ENCODE measurements at regions not wholly inside any gene's neighbourhood (a gene's known extent, or its start where the extent isn't known, plus 50 kb on each side); places are given as distances from the start of the nearest gene placed in this dataset.

GRCh38 chr5:3535414-3536211, 60.0 kb upstream of the IRX1 start (continued):
- TF ChIP-seq E2F6 (IDR thresholded peaks at IDR 0.05; ENCODE audit: borderline replicate concordance in 1 of 2, extremely low read depth in 1 of 2, insufficient read depth in 1 of 2, insufficient read length in 1 of 2, low read depth in 1 of 2, low read length in 1 of 2, poor library complexity in 1 of 2, severe bottlenecking in 1 of 2), result peak; percentile 63 to 76
- no peak for TF ChIP-seq TSHZ1 (CRISPR knock-in tag; IDR thresholded peaks at IDR 0.05)
- TF ChIP-seq ZFX (CRISPR knock-in tag; IDR thresholded peaks at IDR 0.05), result peak; percentile 39
- TF ChIP-seq POLR2G (IDR thresholded peaks at IDR 0.05; ENCODE audit: low read depth, low read length), result peak; percentile 61
- no peak for TF ChIP-seq NONO (IDR thresholded peaks at IDR 0.05; ENCODE audit: low read depth in 2 of 2, low read length in 1 of 2)
- no peak for TF ChIP-seq PRDM10 (IDR thresholded peaks at IDR 0.05; ENCODE audit: partially characterized antibody)
- no peak for TF ChIP-seq E2F4 (CRISPR knock-in tag; IDR thresholded peaks at IDR 0.05; ENCODE audit: low read depth)
- TF ChIP-seq SMARCB1 (IDR thresholded peaks at IDR 0.05; ENCODE audit: insufficient read length, low read depth), result no peak
- TF ChIP-seq TCF7 (IDR thresholded peaks at IDR 0.05; ENCODE audit: borderline replicate concordance), result no peak
- TF ChIP-seq MTA2 (IDR thresholded peaks at IDR 0.05; ENCODE audit: low read depth), result no peak
- no peak for TF ChIP-seq HMG20A (CRISPR knock-in tag; conservative IDR thresholded peaks at IDR 0.05)
- no peak for TF ChIP-seq MEF2A (IDR thresholded peaks at IDR 0.05; ENCODE audit: control insufficient read depth, low read depth, low read length)
- TF ChIP-seq RHOXF2B (CRISPR knock-in tag; conservative IDR thresholded peaks at IDR 0.05), result no peak
- TF ChIP-seq RCOR1 (IDR thresholded peaks at IDR 0.05; ENCODE audit: borderline replicate concordance in 1 of 2, low read depth in 2 of 2, low read length in 2 of 2), result no peak
- TF ChIP-seq ZBTB9 (CRISPR knock-in tag; IDR thresholded peaks at IDR 0.05), result 0 out of 2 replicates have a peak, but pooled peaks have one; percentile 56
